K562 (cell line): ENCODE measurements at regions not wholly inside any gene's neighbourhood (a gene's known extent, or its start where the extent isn't known, plus 50 kb on each side); places are given as distances from the start of the nearest gene placed in this dataset.

Experiments
- ATAC-seq: fragments of 200-7000 bp; cut with Tn5 transposase; 3 replicates; pipeline ENCODE4 v1.9.1; 2020; ENCODE audit warnings: moderate library complexity
- BruUV-seq: library from RNA; stranded (reverse); fragments of 400-500 nt; replicated peaks from 2 replicates; lab custom pipeline; 2021; lab: Mats Ljungman, UMichigan
- CTCF ChIA-PET: fragments of 300-600 bp; formaldehyde crosslinking; extraction: SDS; loops from one replicate; lab custom pipeline; 2021; ENCODE audit warnings: low intra/inter-chr PET ratio; lab: Yijun Ruan, JAX
- POLR2A ChIA-PET: fragments of 300-600, 350-650 bp; sonication (Branson Sonifier 250); formaldehyde crosslinking; extraction: SDS; loops from one replicate; lab custom pipeline; 2021; ENCODE audit warnings: antibody characterized with exemption, inconsistent platforms; lab: Yijun Ruan, JAX
- DNase-seq, 4 experiments: peaks; one replicate each; pipeline versions ENCODE4 v3.0.0 to v3.0.0-alpha.2; 2011 to 2018; ENCODE audit warnings: low spot score in 3 of 4, mixed read lengths in 3 of 4; ENCODE audit errors: extremely low read depth in 1 of 4
- FAIRE-seq: peaks from 2 replicates; lab custom pipeline; 2011; peaks lifted over from hg19 to GRCh38; lab: Jason Lieb, UNC
- H2AFZ ChIP-seq: 2 replicates; pipeline ENCODE4 v1.6.0; 2011; ENCODE audit warnings: low read depth, low read length, control low read depth, inconsistent platforms
- H3K27ac ChIP-seq: fragments of 200-600 bp; 3 replicates; pipeline ENCODE4 v1.8.0; 2011; ENCODE audit warnings: low read depth, mild to moderate bottlenecking, control low read depth, inconsistent platforms, low read length, moderate library complexity, mixed read lengths; ENCODE audit errors: extremely low read depth
- H3K27me3 ChIP-seq, 2 experiments: fragments of 300-600 bp in 1 of 2; 2 replicates in 1 of 2; 3 replicates in 1 of 2; pipeline versions ENCODE4 v1.6.0 to v1.8.0; 2011; ENCODE audit warnings: inconsistent platforms in 2 of 2, low read length in 2 of 2, mild to moderate bottlenecking in 1 of 2, mixed read lengths in 1 of 2, moderate library complexity in 1 of 2; ENCODE audit not compliant: control insufficient read depth in 2 of 2, insufficient read depth in 2 of 2
- H3K36me3 ChIP-seq: fragments of 300-600 bp; 3 replicates; pipeline ENCODE4 v1.8.0; 2011; ENCODE audit warnings: mild to moderate bottlenecking, low read length, inconsistent platforms; ENCODE audit not compliant: control insufficient read depth, insufficient read depth
- H3K4me1 ChIP-seq, 2 experiments: fragments of 200-600 bp in 1 of 2; replicated peaks in 1 of 2; 2 replicates in 1 of 2; 3 replicates in 1 of 2; pipeline versions ENCODE4 v1.5.1 to v1.8.0; 2011; ENCODE audit warnings: inconsistent platforms in 2 of 2, low read length in 2 of 2, mild to moderate bottlenecking in 1 of 2, mixed read lengths in 1 of 2, moderate library complexity in 1 of 2; ENCODE audit not compliant: control insufficient read depth in 2 of 2, insufficient read depth in 2 of 2
- H3K4me2 ChIP-seq: 2 replicates; pipeline ENCODE4 v1.6.1; 2011; ENCODE audit warnings: low read length, control low read depth, inconsistent platforms, mixed read lengths; ENCODE audit not compliant: insufficient read depth
- H3K4me3 ChIP-seq: fragments of 200-600 bp; sonication (generic), shearing (Covaris generic); 2 replicates; pipeline ENCODE4 v1.5.1; 2016; ENCODE audit warnings: control low read depth, inconsistent platforms
- H3K79me2 ChIP-seq: fragments of 200-600 bp; 3 replicates; pipeline ENCODE4 v1.8.0; 2011; ENCODE audit warnings: low read length, inconsistent platforms; ENCODE audit not compliant: control insufficient read depth, insufficient read depth
- H3K9ac ChIP-seq, 2 experiments: 2 replicates each; pipeline versions ENCODE4 v1.6.0 to v1.6.1; 2011; ENCODE audit warnings: low read depth in 2 of 2, low read length in 2 of 2, control low read depth in 1 of 2, inconsistent platforms in 1 of 2, mild to moderate bottlenecking in 1 of 2, mixed read lengths in 1 of 2; ENCODE audit not compliant: insufficient read depth in 1 of 2
- H3K9me1 ChIP-seq: one replicate; pipeline ENCODE4 v1.6.0; 2011; ENCODE audit warnings: inconsistent platforms, mild to moderate bottlenecking, low read length, moderate library complexity; ENCODE audit not compliant: control insufficient read depth, insufficient read depth
- H3K9me3 ChIP-seq: replicated peaks from 2 replicates; pipeline ENCODE4 v1.5.1; 2011; ENCODE audit warnings: low read depth, low read length, inconsistent platforms; ENCODE audit not compliant: control insufficient read depth, insufficient read depth
- H4K20me1 ChIP-seq: replicated peaks from 2 replicates; pipeline ENCODE4 v1.6.1; 2011; ENCODE audit warnings: low read length, inconsistent platforms, mixed read lengths; ENCODE audit not compliant: control insufficient read depth, insufficient read depth
- ATF4 ChIP-seq: fragments of 450-650 bp; formaldehyde crosslinking; IDR thresholded peaks from 2 replicates; pipeline ENCODE4 v1.4.0; 2022; ENCODE audit warnings: mild to moderate bottlenecking, moderate library complexity
- DPF2 ChIP-seq: fragments of 450-650 bp; IDR thresholded peaks from 2 replicates; pipeline ENCODE4 v1.6.1; 2016
- ELF4 ChIP-seq: fragments of 450-650 bp; formaldehyde crosslinking; IDR thresholded peaks from 2 replicates; pipeline ENCODE4 v1.4.0; 2022; ENCODE audit warnings: missing genetic modification characterization
- EP400 ChIP-seq: fragments of 450-650 bp; IDR thresholded peaks from 2 replicates; pipeline ENCODE4 v1.6.1; 2017; ENCODE audit warnings: antibody characterized with exemption, mild to moderate bottlenecking, moderate library complexity
- NFE2L1 ChIP-seq: fragments of 450-650 bp; IDR thresholded peaks from 2 replicates; pipeline ENCODE4 v1.6.1; 2016; ENCODE audit warnings: missing genetic modification characterization, low read depth, mild to moderate bottlenecking, missing compliant biosample characterization, moderate library complexity, borderline replicate concordance
- PHF20 ChIP-seq: fragments of 450-650 bp; IDR thresholded peaks from 2 replicates; pipeline ENCODE4 v1.6.1; 2018; ENCODE audit not compliant: partially characterized antibody
- SP2 ChIP-seq: IDR thresholded peaks from 2 replicates; pipeline ENCODE4 v1.6.1; 2011; ENCODE audit warnings: mild to moderate bottlenecking, low read depth, low read length, moderate library complexity; ENCODE audit not compliant: poor library complexity, severe bottlenecking; ENCODE audit errors: extremely low read depth
- SREBF2 ChIP-seq: sonication (generic); formaldehyde crosslinking; IDR thresholded peaks from 2 replicates; pipeline ENCODE4 v1.4.0; 2020; ENCODE audit warnings: mild to moderate bottlenecking, missing genetic modification reagents
- TARDBP ChIP-seq: fragments of 450-650 bp; IDR thresholded peaks from 2 replicates; pipeline ENCODE4 v1.6.1; 2016
- TOE1 ChIP-seq, 2 experiments: fragments of 450-650 bp in 1 of 2; sonication (generic) in 1 of 2; formaldehyde crosslinking in 1 of 2; IDR thresholded peaks; 2 replicates each; pipeline versions ENCODE4 v1.7.1 to v1.8.0; 2016 to 2022; ENCODE audit warnings: borderline replicate concordance in 2 of 2, mild to moderate bottlenecking in 2 of 2, antibody characterized with exemption in 1 of 2, inconsistent platforms in 1 of 2, low read depth in 1 of 2, missing genetic modification reagents in 1 of 2, moderate library complexity in 1 of 2
- ZNF224 ChIP-seq: sonication (generic); formaldehyde crosslinking; IDR thresholded peaks from 2 replicates; pipeline ENCODE4 v1.8.0; 2022; ENCODE audit warnings: mild to moderate bottlenecking, missing genetic modification reagents
- WGBS: fragments of 100-300 bp; shearing (Covaris generic); methylation state at CpG from one replicate; pipeline ENCODE4 v1.1.6; 2016; ENCODE audit warnings: low coverage, mixed read lengths; ENCODE audit not compliant: insufficient coverage; ENCODE audit errors: missing lambda C conversion rate; 5-methylcytosine and 5-hydroxymethylcytosine counted together
- in situ Hi-C: fragments of 300-500 bp; cut with MboI; formaldehyde crosslinking; loops from 4 replicates; pipeline ENCODE4 v1.15.0; 2018; ENCODE audit warnings: inconsistent platforms, mixed read lengths
- intact Hi-C: fragments of 100-400 bp; cut with micrococcal nuclease; formaldehyde crosslinking; loops from 2 replicates; pipeline ENCODE4 v1.14.2; 2022

GRCh38 chr7:148515237-148515636 lies 75.3 kb upstream of the C7orf33 start:
- FAIRE-seq, result no peak
- peaks cover 14 to 16% of the 10 kb centered on the region in 2 experiments for H3K27me3 ChIP-seq
- no peaks in the 10 kb centered on the region for H3K36me3 ChIP-seq
- no peaks in the 10 kb centered on the region for H4K20me1 ChIP-seq
- no peaks in the 10 kb centered on the region for H3K9me3 ChIP-seq
- intact Hi-C loops (no loop called here), in situ Hi-C loops (no loop called here)
- WGBS, result 3% methylated on average over 3 of the region's 3 CpGs
- DNase-seq, result no peak
- no peak overlapping the region for H3K9ac ChIP-seq
- ChIA-PET POLR2A (interaction anchor here (0.6 to 1.0 kb wide), 2 partner anchors 197 to 350 kb away, joined by 3 to 4 read pairs; no protein-coding TSS in a partner anchor), CTCF (no interaction called here)
- no peak overlapping the region for H3K27ac ChIP-seq
- ATAC-seq, result no peak
- H3K4me3 ChIP-seq, result no peak overlapping the region
- no peak overlapping the region for H2AFZ ChIP-seq
- no TSS peak for BruUV-seq
- no peaks in the 10 kb centered on the region for H3K79me2 ChIP-seq
- H3K4me1 ChIP-seq, result no peaks in the 10 kb centered on the region
- no peak overlapping the region for H3K4me2 ChIP-seq
- TF ChIP-seq TOE1 (IDR thresholded peaks at IDR 0.05; ENCODE audit: borderline replicate concordance), result no peak
- no peak for TF ChIP-seq TOE1 (CRISPR knock-in tag; IDR thresholded peaks at IDR 0.05; ENCODE audit: borderline replicate concordance, low read depth)
- no peak for TF ChIP-seq PHF20
- no peak for TF ChIP-seq DPF2
- TF ChIP-seq NFE2L1 (tag), result no peak
- no peak for TF ChIP-seq TARDBP
- TF ChIP-seq EP400, result no peak
- no peak for TF ChIP-seq ELF4 (CRISPR knock-in tag)
- no peak for TF ChIP-seq SP2
- no peak for TF ChIP-seq ZNF224 (CRISPR knock-in tag)
- TF ChIP-seq SREBF2 (CRISPR knock-in tag), result no peak
- no peak for TF ChIP-seq ATF4 (CRISPR knock-in tag)
- H3K9me1 ChIP-seq, result no peaks in the 10 kb centered on the region
